Mucosa of stomach (tissue), 1 donor: ENCODE measurements at regions not wholly inside any gene's neighbourhood (a gene's known extent, or its start where the extent isn't known, plus 50 kb on each side); places are given as distances from the start of the nearest gene placed in this dataset.

Experiments used
- H3K27me3 ChIP-seq: one replicate; pipeline ENCODE4 v1.7.0; 2013; ENCODE audit warnings: mild to moderate bottlenecking, low read length; ENCODE audit not compliant: control insufficient read depth, insufficient read depth
- H3K36me3 ChIP-seq: one replicate; pipeline ENCODE4 v1.7.0; 2013; ENCODE audit warnings: low read length; ENCODE audit not compliant: control insufficient read depth, insufficient read depth
- H3K4me1 ChIP-seq: one replicate; pipeline ENCODE4 v1.7.0; 2013; ENCODE audit warnings: mild to moderate bottlenecking, low read length; ENCODE audit not compliant: control insufficient read depth, insufficient read depth
- H3K4me3 ChIP-seq: one replicate; pipeline ENCODE4 v1.7.0; 2013; ENCODE audit warnings: low read length
- H3K9ac ChIP-seq: one replicate; pipeline ENCODE4 v1.7.0; 2013; ENCODE audit warnings: mild to moderate bottlenecking, low read length, moderate library complexity
- H3K9me3 ChIP-seq: one replicate; pipeline ENCODE4 v1.7.0; 2013; ENCODE audit warnings: mild to moderate bottlenecking, low read length, moderate library complexity; ENCODE audit not compliant: control insufficient read depth
- donor health status: Pancreatic carcinoma.

- H3K4me1 ChIP-seq = no peaks in the 10 kb centered on the region
- no peaks in the 10 kb centered on the region for H3K27me3 ChIP-seq
- no peak overlapping the region for H3K9ac ChIP-seq
- no peaks in the 10 kb centered on the region for H3K9me3 ChIP-seq
- H3K36me3 ChIP-seq = no peaks in the 10 kb centered on the region
- H3K4me3 ChIP-seq = no peak overlapping the region
Measured at GRCh38 chr6:44730771-44731391, 343.4 kb downstream of the CDC5L start.

GRCh38 chr6:44731485-44732095 lies 344.1 kb downstream of the CDC5L start:
- Histone ChIP-seq H3K4me3 (no peak overlapping the region), H3K36me3 (no peaks in the 10 kb centered on the region), H3K27me3 (no peaks in the 10 kb centered on the region), H3K9me3 (no peaks in the 10 kb centered on the region), H3K4me1 (no peaks in the 10 kb centered on the region), H3K9ac (no peak overlapping the region)

- no peak overlapping the region for H3K9ac ChIP-seq
- H3K4me1 ChIP-seq = no peaks in the 10 kb centered on the region
- no peaks in the 10 kb centered on the region for H3K36me3 ChIP-seq
- H3K27me3 ChIP-seq = no peaks in the 10 kb centered on the region
- H3K4me3 ChIP-seq = no peak overlapping the region
- H3K9me3 ChIP-seq = no peaks in the 10 kb centered on the region
Measured at GRCh38 chr6:44732243-44732642, 344.7 kb downstream of the CDC5L start.

GRCh38 chr6:44733126-44733525 lies 345.6 kb downstream of the CDC5L start:
- H3K4me1 ChIP-seq = no peaks in the 10 kb centered on the region
- H3K27me3 ChIP-seq = no peaks in the 10 kb centered on the region
- H3K9ac ChIP-seq = no peak overlapping the region
- no peak overlapping the region for H3K4me3 ChIP-seq
- H3K36me3 ChIP-seq = no peaks in the 10 kb centered on the region
- no peaks in the 10 kb centered on the region for H3K9me3 ChIP-seq

- Histone ChIP-seq H3K9me3 (no peaks in the 10 kb centered on the region), H3K4me1 (no peaks in the 10 kb centered on the region), H3K27me3 (no peaks in the 10 kb centered on the region), H3K4me3 (no peak overlapping the region), H3K9ac (no peak overlapping the region), H3K36me3 (no peaks in the 10 kb centered on the region)
Measured at GRCh38 chr6:44733868-44734267, 346.4 kb downstream of the CDC5L start.

GRCh38 chr6:44734886-44735629 lies 347.6 kb downstream of the CDC5L start:
- no peaks in the 10 kb centered on the region for H3K9me3 ChIP-seq
- no peak overlapping the region for H3K9ac ChIP-seq
- H3K27me3 ChIP-seq = no peaks in the 10 kb centered on the region
- H3K36me3 ChIP-seq = no peaks in the 10 kb centered on the region
- no peaks in the 10 kb centered on the region for H3K4me1 ChIP-seq
- H3K4me3 ChIP-seq = no peak overlapping the region

GRCh38 chr6:44735630-44735963 lies 348.1 kb downstream of the CDC5L start:
- no peak overlapping the region for H3K4me3 ChIP-seq
- H3K9ac ChIP-seq = no peak overlapping the region
- H3K36me3 ChIP-seq = no peaks in the 10 kb centered on the region
- H3K27me3 ChIP-seq = no peaks in the 10 kb centered on the region
- no peaks in the 10 kb centered on the region for H3K4me1 ChIP-seq
- no peaks in the 10 kb centered on the region for H3K9me3 ChIP-seq

GRCh38 chr6:44737341-44737740 lies 349.8 kb downstream of the CDC5L start:
- H3K4me1 ChIP-seq = no peaks in the 10 kb centered on the region
- no peak overlapping the region for H3K4me3 ChIP-seq
- H3K27me3 ChIP-seq = no peaks in the 10 kb centered on the region
- H3K9ac ChIP-seq = no peak overlapping the region
- H3K9me3 ChIP-seq = no peaks in the 10 kb centered on the region
- H3K36me3 ChIP-seq = no peaks in the 10 kb centered on the region

GRCh38 chr6:44737829-44738528 lies 350.5 kb downstream of the CDC5L start:
- no peaks in the 10 kb centered on the region for H3K27me3 ChIP-seq
- no peaks in the 10 kb centered on the region for H3K9me3 ChIP-seq
- no peak overlapping the region for H3K4me3 ChIP-seq
- H3K4me1 ChIP-seq = no peaks in the 10 kb centered on the region
- no peaks in the 10 kb centered on the region for H3K36me3 ChIP-seq
- no peak overlapping the region for H3K9ac ChIP-seq

GRCh38 chr6:44738601-44739146 lies 351.2 kb downstream of the CDC5L start:
- no peaks in the 10 kb centered on the region for H3K27me3 ChIP-seq
- no peaks in the 10 kb centered on the region for H3K9me3 ChIP-seq
- H3K4me1 ChIP-seq = no peaks in the 10 kb centered on the region
- H3K36me3 ChIP-seq = no peaks in the 10 kb centered on the region
- H3K4me3 ChIP-seq = no peak overlapping the region
- no peak overlapping the region for H3K9ac ChIP-seq

- no peak overlapping the region for H3K4me3 ChIP-seq
- no peaks in the 10 kb centered on the region for H3K9me3 ChIP-seq
- H3K9ac ChIP-seq = no peak overlapping the region
- no peaks in the 10 kb centered on the region for H3K36me3 ChIP-seq
- no peaks in the 10 kb centered on the region for H3K27me3 ChIP-seq
- H3K4me1 ChIP-seq = no peaks in the 10 kb centered on the region
Measured at GRCh38 chr6:44739181-44739580, 351.7 kb downstream of the CDC5L start.
